ENCODE measurements at regions not wholly inside any gene's neighbourhood (a gene's known extent, or its start where the extent isn't known, plus 50 kb on each side); places are given as distances from the start of the nearest gene placed in this dataset.

DNA sequence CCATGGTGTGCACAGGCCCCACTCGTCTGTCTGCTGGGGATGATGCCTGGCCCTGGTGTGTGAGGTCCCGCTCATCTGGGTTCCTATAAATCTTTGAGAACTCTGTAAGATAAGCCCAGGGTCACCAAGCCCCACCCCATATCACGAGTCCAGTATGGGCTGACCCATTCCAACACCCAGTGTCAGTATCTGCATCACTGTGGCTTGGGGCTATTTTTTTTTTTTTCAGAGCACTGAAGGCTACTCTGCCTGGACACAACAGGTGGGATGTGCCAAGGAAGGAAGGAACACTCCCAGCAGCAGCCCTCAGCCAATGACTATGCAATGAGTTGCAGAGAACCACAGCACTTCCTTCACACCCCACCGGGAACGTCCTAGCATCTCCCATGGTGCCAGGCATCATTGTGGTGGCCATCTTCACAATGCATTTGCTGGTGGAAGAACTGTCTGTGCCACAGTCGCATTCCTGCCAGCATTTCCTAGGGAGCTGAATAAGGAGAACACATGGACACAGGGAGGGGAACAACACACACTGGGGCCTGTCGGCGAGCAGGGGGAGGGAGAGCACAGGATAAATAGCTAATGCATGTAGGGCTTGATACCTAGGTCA is 83.1 kb upstream of the TSHZ3 start:
- H3K4me3 ChIP-seq (ENCODE audit: low read depth, low read length), result no peak overlapping the region
- ChIA-PET POLR2A (no interaction called here), CTCF (no interaction called here)
- no peak for TF ChIP-seq CTCF (IDR thresholded peaks at IDR 0.05; ENCODE audit: low read depth, low read length)
- DNase-seq (ENCODE audit: low read depth, low spot score), result no peak
- no peak overlapping the region for H3K27ac ChIP-seq (ENCODE audit: low read depth, low read length)
- H3K27me3 ChIP-seq (ENCODE audit: control insufficient read depth, insufficient read depth, low read length), result peaks cover 4% of the 10 kb centered on the region
- no peaks in the 10 kb centered on the region; the same call in 1 of the 2 replicates for H3K9me3 ChIP-seq (ENCODE audit: control insufficient read depth, insufficient read depth, low read length)

GRCh38 chr19:31436121-31436776 is 87.0 kb upstream of the TSHZ3 start:
- peaks cover 7% of the 10 kb centered on the region for H3K27me3 ChIP-seq (ENCODE audit: control insufficient read depth, insufficient read depth, low read length)
- H3K27ac ChIP-seq (ENCODE audit: low read depth, low read length), result no peak overlapping the region
- ChIA-PET POLR2A (interaction anchor here (0.6 kb wide), 1 partner anchor 308 kb away, joined by 3 read pairs; no protein-coding TSS in a partner anchor), CTCF (no interaction called here)
- no peak for DNase-seq (ENCODE audit: low read depth, low spot score)
- no peak overlapping the region for H3K4me3 ChIP-seq (ENCODE audit: low read depth, low read length)
- no peak for TF ChIP-seq CTCF (IDR thresholded peaks at IDR 0.05; ENCODE audit: low read depth, low read length)
- no peaks in the 10 kb centered on the region; the same call in 1 of the 2 replicates for H3K9me3 ChIP-seq (ENCODE audit: control insufficient read depth, insufficient read depth, low read length)

- peaks cover 3% of the 10 kb centered on the region for H3K27me3 ChIP-seq (ENCODE audit: control insufficient read depth, insufficient read depth, low read length)
- POLR2A ChIA-PET, result no interaction called here
- TF ChIP-seq CTCF (IDR thresholded peaks at IDR 0.05; ENCODE audit: low read depth, low read length), result no peak
- CTCF ChIA-PET, result no interaction called here
- no peak for DNase-seq (ENCODE audit: low read depth, low spot score)
- H3K4me3 ChIP-seq (ENCODE audit: low read depth, low read length), result no peak overlapping the region
- no peaks in the 10 kb centered on the region; the same call in 1 of the 2 replicates for H3K9me3 ChIP-seq (ENCODE audit: control insufficient read depth, insufficient read depth, low read length)
- H3K27ac ChIP-seq (ENCODE audit: low read depth, low read length), result no peak overlapping the region
These were observed 89.4 kb upstream of the TSHZ3 start for GRCh38 chr19:31438401-31439269.

GRCh38 chr19:31439270-31439573 is 90.0 kb upstream of the TSHZ3 start:
- ChIA-PET CTCF (no interaction called here), POLR2A (no interaction called here)
- Histone ChIP-seq H3K27me3 (ENCODE audit: control insufficient read depth, insufficient read depth, low read length) (peaks cover 3% of the 10 kb centered on the region), H3K4me3 (ENCODE audit: low read depth, low read length) (no peak overlapping the region), H3K9me3 (ENCODE audit: control insufficient read depth, insufficient read depth, low read length) (no peaks in the 10 kb centered on the region; the same call in 1 of the 2 replicates), H3K27ac (ENCODE audit: low read depth, low read length) (no peak overlapping the region)
- no peak for DNase-seq (ENCODE audit: low read depth, low spot score)
- no peak for TF ChIP-seq CTCF (IDR thresholded peaks at IDR 0.05; ENCODE audit: low read depth, low read length)

DNA sequence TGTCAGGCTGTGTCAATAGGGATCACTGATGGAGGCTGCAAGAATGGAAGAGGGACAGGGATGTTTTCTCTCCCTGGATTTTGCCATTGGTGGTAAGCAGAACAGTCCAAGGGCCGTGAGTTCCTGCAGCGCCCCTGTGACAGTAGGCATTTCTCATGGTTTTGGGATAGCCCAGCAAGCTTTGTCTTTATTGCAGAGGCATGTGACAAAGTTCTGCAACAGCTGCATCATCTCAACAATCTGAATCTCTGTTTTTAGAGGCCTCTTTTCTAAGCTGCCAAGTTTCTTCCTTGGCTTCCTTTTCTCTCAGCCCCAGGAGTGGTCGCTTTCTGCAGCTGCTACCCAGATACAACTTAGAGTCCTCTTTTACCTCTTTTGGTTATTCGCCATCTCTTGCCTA is 95.7 kb upstream of the TSHZ3 start:
- CTCF ChIA-PET, result no interaction called here
- DNase-seq (ENCODE audit: low read depth, low spot score), result no peak
- TF ChIP-seq CTCF (IDR thresholded peaks at IDR 0.05; ENCODE audit: low read depth, low read length), result no peak

More for the DNA sequence above, 95.7 kb upstream of the TSHZ3 start:
- POLR2A ChIA-PET, result no interaction called here
- Histone ChIP-seq H3K4me3 (ENCODE audit: low read depth, low read length) (no peak overlapping the region), H3K9me3 (ENCODE audit: control insufficient read depth, insufficient read depth, low read length) (peaks cover 3% of the 10 kb centered on the region; the same call in 1 of the 2 replicates), H3K27me3 (ENCODE audit: control insufficient read depth, insufficient read depth, low read length) (peaks cover 3% of the 10 kb centered on the region), H3K27ac (ENCODE audit: low read depth, low read length) (no peak overlapping the region)

All from AG04450 (cell line).